HFFc6 (cell line): ENCODE measurements at regions not wholly inside any gene's neighbourhood (a gene's known extent, or its start where the extent isn't known, plus 50 kb on each side); places are given as distances from the start of the nearest gene placed in this dataset.

Experiments used
- DNase-seq: peaks from one replicate; pipeline ENCODE4 v3.0.0-alpha.2; 2018
- H3K27ac Mint-ChIP-seq: 2 replicates; pipeline ENCODE4 v1.8.0; 2020; ENCODE audit warnings: mild to moderate bottlenecking, mixed read lengths
- H3K27me3 Mint-ChIP-seq: 2 replicates; pipeline ENCODE4 v1.8.0; 2021; ENCODE audit warnings: mild to moderate bottlenecking, moderate library complexity, mixed read lengths; ENCODE audit not compliant: insufficient read depth
- H3K36me3 Mint-ChIP-seq: 2 replicates; pipeline ENCODE4 v1.8.0; 2021; ENCODE audit warnings: low read depth, mixed read lengths
- H3K4me1 Mint-ChIP-seq: 2 replicates; pipeline ENCODE4 v1.8.0; 2020; ENCODE audit warnings: low read depth, mixed read lengths
- H3K4me3 Mint-ChIP-seq: 2 replicates; pipeline ENCODE4 v1.8.0; 2020; ENCODE audit warnings: mild to moderate bottlenecking, moderate library complexity, mixed read lengths
- H3K9me3 Mint-ChIP-seq: 2 replicates; pipeline ENCODE4 v1.8.0; 2020; ENCODE audit warnings: mild to moderate bottlenecking, mixed read lengths
- CTCF ChIP-seq: fragments of 200-600 bp; sonication (generic); IDR thresholded peaks from 2 replicates; pipeline ENCODE4 v1.5.0; 2021; ENCODE audit warnings: antibody characterized with exemption, mild to moderate bottlenecking

- no peaks in the 10 kb centered on the region for H3K36me3 Mint-ChIP-seq
- H3K27ac Mint-ChIP-seq, result no peak overlapping the region
- no peaks in the 10 kb centered on the region for H3K9me3 Mint-ChIP-seq
- DNase-seq, result no peak
- H3K27me3 Mint-ChIP-seq, result 0 out of 2 replicates have a peak, but pooled peaks cover 2% of the 10 kb centered on the region
- no peak for TF ChIP-seq CTCF
- peaks cover 49% of the 10 kb centered on the region for H3K4me1 Mint-ChIP-seq
- no peak overlapping the region for H3K4me3 Mint-ChIP-seq
Measured at GRCh38 chr14:51518280-51518679, 133.4 kb upstream of the FRMD6 start.

- no peak for DNase-seq
- Mint-ChIP-seq H3K9me3 (no peaks in the 10 kb centered on the region), H3K27me3 (0 out of 2 replicates have a peak, but pooled peaks cover 2% of the 10 kb centered on the region), H3K4me1 (peaks cover 49% of the 10 kb centered on the region), H3K36me3 (no peaks in the 10 kb centered on the region), H3K4me3 (no peak overlapping the region), H3K27ac (no peak overlapping the region)
- no peak for TF ChIP-seq CTCF
Measured at GRCh38 chr14:51518711-51519110, 133.0 kb upstream of the FRMD6 start.

- peak; percentile 23 for DNase-seq
- Mint-ChIP-seq H3K4me1 (peaks cover 45% of the 10 kb centered on the region), H3K27ac (peak overlapping the region; percentile 25; the same call in 1 of the 2 replicates), H3K36me3 (no peaks in the 10 kb centered on the region), H3K9me3 (no peaks in the 10 kb centered on the region), H3K4me3 (no peak overlapping the region; the same call in 1 of the 2 replicates), H3K27me3 (0 out of 2 replicates have a peak, but pooled peaks cover 2% of the 10 kb centered on the region)
- no peak for TF ChIP-seq CTCF
Measured at GRCh38 chr14:51520087-51520486, 131.6 kb upstream of the FRMD6 start.

GRCh38 chr14:51521764-51522163 lies 129.9 kb upstream of the FRMD6 start:
- peak; percentile 60 for DNase-seq
- 0 out of 2 replicates have a peak, but pooled peaks cover 2% of the 10 kb centered on the region for H3K27me3 Mint-ChIP-seq
- TF ChIP-seq CTCF, result no peak
- peaks cover 6% of the 10 kb centered on the region; the same call in 1 of the 2 replicates for H3K9me3 Mint-ChIP-seq
- peaks cover 61% of the 10 kb centered on the region for H3K4me1 Mint-ChIP-seq
- H3K4me3 Mint-ChIP-seq, result peak overlapping the region; percentile 19
- peaks cover 7% of the 10 kb centered on the region; the same call in 1 of the 2 replicates for H3K36me3 Mint-ChIP-seq
- peak overlapping the region; percentile 30; the same call in 1 of the 2 replicates for H3K27ac Mint-ChIP-seq

- Mint-ChIP-seq H3K27me3 (no peaks in the 10 kb centered on the region), H3K9me3 (peaks cover 6% of the 10 kb centered on the region; the same call in 1 of the 2 replicates), H3K27ac (no peak overlapping the region), H3K36me3 (peaks cover 7% of the 10 kb centered on the region; the same call in 1 of the 2 replicates), H3K4me3 (no peak overlapping the region), H3K4me1 (peaks cover 73% of the 10 kb centered on the region)
- TF ChIP-seq CTCF, result no peak
- no peak for DNase-seq
Measured at GRCh38 chr14:51523243-51523642, 128.5 kb upstream of the FRMD6 start.
